ENCODE measurements at regions not wholly inside any gene's neighbourhood (a gene's known extent, or its start where the extent isn't known, plus 50 kb on each side); places are given as distances from the start of the nearest gene placed in this dataset.

GRCh38 chr18:43932140-43932539 lies 654.9 kb upstream of the SYT4 start:
- TF ChIP-seq CTCF (IDR thresholded peaks at IDR 0.05), result no peak
- TF ChIP-seq POLR2A (IDR thresholded peaks at IDR 0.05), result no peak

Measured in Peyer's patch (tissue), 4 donors.